GM23248 (cell line): ENCODE measurements at regions not wholly inside any gene's neighbourhood (a gene's known extent, or its start where the extent isn't known, plus 50 kb on each side); places are given as distances from the start of the nearest gene placed in this dataset.

Experiments
- DNase-seq: peaks from one replicate; pipeline ENCODE4 v3.0.0-alpha.2; 2015
- H2AFZ ChIP-seq: fragments of 200-600 bp; sonication (generic); 2 replicates; pipeline ENCODE4 v1.6.1; 2016; ENCODE audit warnings: antibody characterized with exemption
- H3F3A ChIP-seq: fragments of 200-600 bp; sonication (generic); 2 replicates; pipeline ENCODE4 v1.6.1; 2016; ENCODE audit warnings: mild to moderate bottlenecking, antibody characterized with exemption, mixed run types; ENCODE audit not compliant: insufficient read depth
- H3K27ac ChIP-seq: fragments of 200-600 bp; sonication (generic); 2 replicates; pipeline ENCODE4 v1.5.1; 2016; ENCODE audit warnings: mild to moderate bottlenecking
- H3K27me3 ChIP-seq: fragments of 200-600 bp; sonication (generic); replicated peaks from 2 replicates; pipeline ENCODE4 v1.6.1; 2016; ENCODE audit warnings: mild to moderate bottlenecking; ENCODE audit not compliant: insufficient read depth
- H3K36me3 ChIP-seq: fragments of 200-600 bp; sonication (generic); 2 replicates; pipeline ENCODE4 v1.6.1; 2016; ENCODE audit warnings: low read depth, mild to moderate bottlenecking
- H3K4me1 ChIP-seq: fragments of 200-600 bp; sonication (generic); 2 replicates; pipeline ENCODE4 v1.6.1; 2016; ENCODE audit warnings: mild to moderate bottlenecking; ENCODE audit not compliant: insufficient read depth
- H3K4me2 ChIP-seq: fragments of 200-600 bp; sonication (generic); one replicate; pipeline ENCODE4 v1.6.1; 2016; ENCODE audit warnings: mild to moderate bottlenecking; ENCODE audit not compliant: unreplicated experiment
- H3K4me3 ChIP-seq: fragments of 200-600 bp; sonication (generic); 2 replicates; pipeline ENCODE4 v1.5.1; 2016; ENCODE audit warnings: mild to moderate bottlenecking
- H3K79me2 ChIP-seq: fragments of 200-600 bp; sonication (generic); 2 replicates; pipeline ENCODE4 v1.6.1; 2016; ENCODE audit warnings: mild to moderate bottlenecking; ENCODE audit not compliant: insufficient read depth
- H3K9ac ChIP-seq: fragments of 200-600 bp; sonication (generic); 2 replicates; pipeline ENCODE4 v1.6.1; 2016; ENCODE audit warnings: mild to moderate bottlenecking
- H3K9me2 ChIP-seq: fragments of 200-600 bp; sonication (generic); 2 replicates; pipeline ENCODE4 v1.6.1; 2016; ENCODE audit warnings: mixed run types, mild to moderate bottlenecking, moderate library complexity; ENCODE audit not compliant: insufficient read depth
- H3K9me3 ChIP-seq: fragments of 200-600 bp; sonication (generic); one replicate; pipeline ENCODE4 v1.6.1; 2017; ENCODE audit warnings: low read depth
- H4K20me1 ChIP-seq: fragments of 200-600 bp; sonication (generic); 2 replicates; pipeline ENCODE4 v1.6.0; 2016; ENCODE audit not compliant: insufficient read depth
- EZH2 ChIP-seq: fragments of 200-600 bp; sonication (generic); IDR thresholded peaks from 2 replicates; pipeline ENCODE4 v1.6.1; 2018; ENCODE audit warnings: antibody characterized with exemption, mild to moderate bottlenecking; ENCODE audit not compliant: insufficient read depth, poor library complexity, severe bottlenecking
- EZH2phosphoT487 ChIP-seq: fragments of 200-600 bp; sonication (generic); IDR thresholded peaks from 2 replicates; pipeline ENCODE4 v1.6.1; 2018; ENCODE audit warnings: antibody characterized with exemption, moderate library complexity, mild to moderate bottlenecking, low read depth; ENCODE audit not compliant: insufficient read depth
- WGBS, 2 experiments: methylation state at CpG; one replicate each; pipeline ENCODE4 v1.1.6; 2015 to 2017; ENCODE audit warnings: low lambda C conversion rate in 2 of 2, low coverage in 1 of 2; ENCODE audit errors: missing lambda C conversion rate in 2 of 2; 5-methylcytosine and 5-hydroxymethylcytosine counted together
- in situ Hi-C: fragments of 300-500 bp; cut with MboI; formaldehyde crosslinking; loops from 2 replicates; pipeline ENCODE4 v1.15.0; 2020

GRCh38 chr5:147061431-147061830 is 173.4 kb upstream of the STK32A start:
- WGBS, 2 experiments = 14 to 15% methylated on average over 4 of the region's 4 CpGs
- Histone ChIP-seq H3K4me1 (no peaks in the 10 kb centered on the region), H3K9me2 (no peaks in the 10 kb centered on the region), H3K27ac (no peak overlapping the region), H2AFZ (no peak overlapping the region), H3K9ac (no peak overlapping the region), H4K20me1 (no peaks in the 10 kb centered on the region), H3F3A (no peaks in the 10 kb centered on the region), H3K79me2 (no peaks in the 10 kb centered on the region), H3K4me2 (no peak overlapping the region), H3K4me3 (no peak overlapping the region), H3K27me3 (peaks cover 6% of the 10 kb centered on the region; the same call in 1 of the 2 replicates), H3K9me3 (no peaks in the 10 kb centered on the region), H3K36me3 (no peaks in the 10 kb centered on the region)
- DNase-seq = no peak
- TF ChIP-seq EZH2 = no peak
- no peak for TF ChIP-seq EZH2phosphoT487
- in situ Hi-C loops = no loop called here

- Histone ChIP-seq H3K27me3 (peaks cover 6% of the 10 kb centered on the region; the same call in 1 of the 2 replicates), H3K36me3 (no peaks in the 10 kb centered on the region), H2AFZ (no peak overlapping the region), H3K27ac (no peak overlapping the region), H3K79me2 (no peaks in the 10 kb centered on the region), H3K4me1 (no peaks in the 10 kb centered on the region), H3K9ac (no peak overlapping the region), H3F3A (no peaks in the 10 kb centered on the region), H3K9me2 (no peaks in the 10 kb centered on the region), H3K4me3 (no peak overlapping the region), H3K4me2 (no peak overlapping the region), H3K9me3 (no peaks in the 10 kb centered on the region), H4K20me1 (no peaks in the 10 kb centered on the region)
- TF ChIP-seq EZH2phosphoT487 (no peak), EZH2 (no peak)
- in situ Hi-C loops = no loop called here
- no peak for DNase-seq
- 50 to 54% methylated on average over 4 of the region's 4 CpGs for WGBS, 2 experiments
These were observed 172.4 kb upstream of the STK32A start for GRCh38 chr5:147062427-147062826.

DNA sequence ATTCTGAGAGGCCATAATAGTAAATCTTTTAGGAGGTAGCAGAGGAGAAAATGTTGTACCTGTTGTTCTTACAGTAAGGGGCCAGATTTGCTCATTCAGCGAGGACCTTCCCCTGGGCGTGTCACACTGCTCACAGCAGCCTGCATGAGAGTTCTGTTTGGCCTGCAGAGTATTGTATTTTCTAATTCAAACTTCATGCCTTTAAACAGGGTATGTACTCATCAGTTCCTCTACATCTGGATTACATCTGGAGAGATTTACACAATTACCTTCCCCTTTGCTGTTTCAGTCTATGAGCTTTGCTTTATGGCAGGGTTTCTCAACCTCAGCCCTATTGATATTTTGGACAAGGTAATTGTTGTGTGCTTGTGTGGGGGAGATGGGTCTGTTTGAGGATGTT is 170.9 kb upstream of the STK32A start:
- Histone ChIP-seq H3K9ac (no peak overlapping the region), H3K27me3 (peaks cover 6% of the 10 kb centered on the region; the same call in 1 of the 2 replicates), H3K36me3 (no peaks in the 10 kb centered on the region), H3K27ac (no peak overlapping the region), H2AFZ (no peak overlapping the region), H3K4me1 (no peaks in the 10 kb centered on the region), H3K9me3 (no peaks in the 10 kb centered on the region), H3K4me3 (no peak overlapping the region), H3K4me2 (no peak overlapping the region), H4K20me1 (no peaks in the 10 kb centered on the region), H3K9me2 (no peaks in the 10 kb centered on the region), H3F3A (no peaks in the 10 kb centered on the region), H3K79me2 (no peaks in the 10 kb centered on the region)
- DNase-seq = no peak
- WGBS, 2 experiments = 0 to 2% methylated on average over 2 of the region's 2 CpGs
- TF ChIP-seq EZH2phosphoT487 (no peak), EZH2 (no peak)
- in situ Hi-C loops = no loop called here

DNA sequence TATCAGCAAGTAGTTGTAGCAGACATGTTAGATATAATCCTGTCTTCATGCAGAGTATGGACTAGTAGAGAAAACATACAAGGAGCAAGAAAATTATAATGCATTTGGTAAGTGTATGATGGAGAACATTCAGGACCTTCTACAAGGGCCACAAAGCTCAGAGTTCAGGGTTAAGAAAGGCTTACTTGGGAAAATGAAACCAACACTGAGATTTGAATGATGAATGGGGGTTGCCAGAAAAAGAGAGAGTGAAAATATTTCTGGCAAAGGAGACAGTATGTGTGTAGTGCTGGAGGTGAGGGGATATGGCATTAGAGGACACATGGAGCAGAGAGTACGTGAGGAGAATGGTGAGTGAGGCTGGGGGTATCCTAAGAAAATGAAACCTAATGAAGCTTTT is 169.8 kb upstream of the STK32A start:
- H3F3A ChIP-seq = no peaks in the 10 kb centered on the region
- no peak overlapping the region for H3K9ac ChIP-seq
- H3K4me1 ChIP-seq = no peaks in the 10 kb centered on the region
- no peaks in the 10 kb centered on the region for H3K9me3 ChIP-seq
- no peak overlapping the region for H3K4me2 ChIP-seq
- TF ChIP-seq EZH2 (no peak), EZH2phosphoT487 (no peak)
- no peak overlapping the region for H3K4me3 ChIP-seq
- no peaks in the 10 kb centered on the region for H3K9me2 ChIP-seq
- in situ Hi-C loops = no loop called here
- H2AFZ ChIP-seq = no peak overlapping the region
- no peaks in the 10 kb centered on the region for H3K79me2 ChIP-seq
- 0 out of 2 replicates have a peak, but pooled peaks cover 6% of the 10 kb centered on the region for H3K27me3 ChIP-seq
- 17 to 21% methylated on average over 1 of the region's 1 CpG for WGBS, 2 experiments
- H3K27ac ChIP-seq = no peak overlapping the region
- no peaks in the 10 kb centered on the region for H3K36me3 ChIP-seq
- no peak for DNase-seq
- H4K20me1 ChIP-seq = no peaks in the 10 kb centered on the region

- DNase-seq = no peak
- Histone ChIP-seq H3F3A (no peaks in the 10 kb centered on the region), H3K9me2 (no peaks in the 10 kb centered on the region), H3K9ac (no peak overlapping the region), H3K79me2 (no peaks in the 10 kb centered on the region), H2AFZ (no peak overlapping the region), H4K20me1 (no peaks in the 10 kb centered on the region), H3K9me3 (no peaks in the 10 kb centered on the region), H3K4me3 (no peak overlapping the region), H3K36me3 (no peaks in the 10 kb centered on the region), H3K27ac (no peak overlapping the region), H3K4me1 (no peaks in the 10 kb centered on the region), H3K27me3 (no peaks in the 10 kb centered on the region), H3K4me2 (no peak overlapping the region)
- 52 to 59% methylated on average over 4 of the region's 4 CpGs for WGBS, 2 experiments
- in situ Hi-C loops = no loop called here
- no peak for TF ChIP-seq EZH2phosphoT487
- TF ChIP-seq EZH2 = no peak
These were observed 165.8 kb upstream of the STK32A start for GRCh38 chr5:147068998-147069397.
